Skin of body (tissue), 1 donor: ENCODE measurements at regions not wholly inside any gene's neighbourhood (a gene's known extent, or its start where the extent isn't known, plus 50 kb on each side); places are given as distances from the start of the nearest gene placed in this dataset.

ENCODE experiments used
- DNase-seq: peaks from one replicate; lab custom pipeline; 2025; lab: John Stamatoyannopoulos, UW

- DNase-seq, result no peak
Observed at GRCh38 chr4:13844740-13845139, 217.2 kb upstream of the BOD1L1 start.

GRCh38 chr4:13849778-13850177, 222.3 kb upstream of the BOD1L1 start:
- DNase-seq, result no peak

- DNase-seq, result no peak
Observed at GRCh38 chr4:13851085-13851940, 223.8 kb upstream of the BOD1L1 start.

- DNase-seq, result no peak
Observed at GRCh38 chr4:13852411-13852810, 224.9 kb upstream of the BOD1L1 start.

GRCh38 chr4:13856387-13856786, 228.9 kb upstream of the BOD1L1 start:
- no peak for DNase-seq

GRCh38 chr4:13857397-13857796, 229.9 kb upstream of the BOD1L1 start:
- no peak for DNase-seq

- no peak for DNase-seq
Observed at GRCh38 chr4:13857800-13858199, 230.3 kb upstream of the BOD1L1 start.

- no peak for DNase-seq
Observed at GRCh38 chr4:13859423-13859822, 231.9 kb upstream of the BOD1L1 start.

- DNase-seq, result no peak
Observed at GRCh38 chr4:13860126-13860525, 232.6 kb upstream of the BOD1L1 start.

GRCh38 chr4:13865871-13866669, 238.5 kb upstream of the BOD1L1 start:
- DNase-seq, result no peak

GRCh38 chr4:13866881-13867280, 239.4 kb upstream of the BOD1L1 start:
- DNase-seq, result no peak

- DNase-seq, result no peak
Observed at GRCh38 chr4:13872155-13872554, 244.6 kb upstream of the BOD1L1 start.

GRCh38 chr4:13872955-13873354, 245.4 kb upstream of the BOD1L1 start:
- DNase-seq, result no peak

GRCh38 chr4:13875181-13875580, 247.7 kb upstream of the BOD1L1 start:
- no peak for DNase-seq

GRCh38 chr4:13876131-13876530, 248.6 kb upstream of the BOD1L1 start:
- no peak for DNase-seq

GRCh38 chr4:13876940-13877339, 249.4 kb upstream of the BOD1L1 start:
- DNase-seq, result no peak

GRCh38 chr4:13877626-13878025, 250.1 kb upstream of the BOD1L1 start:
- DNase-seq, result no peak

GRCh38 chr4:13881892-13882291, 254.4 kb upstream of the BOD1L1 start:
- no peak for DNase-seq

- DNase-seq, result no peak
Observed at GRCh38 chr4:13887010-13887409, 259.5 kb upstream of the BOD1L1 start.

GRCh38 chr4:13888112-13888511, 260.6 kb upstream of the BOD1L1 start:
- no peak for DNase-seq

- no peak for DNase-seq
Observed at GRCh38 chr4:13891544-13891939, 264.0 kb upstream of the BOD1L1 start.

GRCh38 chr4:13892739-13893105, 265.2 kb upstream of the BOD1L1 start:
- no peak for DNase-seq

GRCh38 chr4:13893211-13893610, 265.7 kb upstream of the BOD1L1 start:
- DNase-seq, result no peak
